ENCODE measurements at regions not wholly inside any gene's neighbourhood (a gene's known extent, or its start where the extent isn't known, plus 50 kb on each side); places are given as distances from the start of the nearest gene placed in this dataset.

DNA sequence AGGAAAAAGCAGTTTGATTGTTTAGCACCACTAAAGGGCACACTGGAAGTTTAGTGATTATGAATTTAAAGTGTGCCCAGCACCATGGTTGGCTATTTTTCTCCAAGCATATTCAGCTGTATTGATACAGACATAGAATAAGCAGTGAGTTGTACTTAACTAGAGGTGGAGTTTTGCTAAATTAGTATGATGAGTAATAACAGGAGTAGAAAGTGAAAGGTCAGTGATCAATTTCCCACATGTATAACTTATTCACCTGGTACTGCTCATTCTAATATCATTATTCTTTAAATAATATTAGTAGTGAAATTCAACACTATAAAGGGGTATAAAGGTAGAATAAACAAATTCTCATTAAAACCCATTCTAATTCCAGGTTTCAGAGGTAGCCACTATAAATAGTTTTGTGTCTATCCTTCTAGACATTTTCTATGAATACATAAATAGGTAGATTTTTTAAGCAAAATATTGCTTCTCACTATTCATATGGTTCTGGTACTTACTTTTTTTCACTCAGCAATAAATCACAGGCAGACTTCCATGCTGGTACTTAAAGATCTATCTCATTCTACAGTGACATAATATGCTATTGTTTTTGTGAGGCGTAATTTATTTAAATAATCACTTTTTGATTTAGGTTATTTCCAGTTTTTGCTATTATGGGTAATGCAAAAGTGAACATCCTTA is 732.9 kb downstream of the VGLL3 start:
- DNase-seq, result no peak

DNA sequence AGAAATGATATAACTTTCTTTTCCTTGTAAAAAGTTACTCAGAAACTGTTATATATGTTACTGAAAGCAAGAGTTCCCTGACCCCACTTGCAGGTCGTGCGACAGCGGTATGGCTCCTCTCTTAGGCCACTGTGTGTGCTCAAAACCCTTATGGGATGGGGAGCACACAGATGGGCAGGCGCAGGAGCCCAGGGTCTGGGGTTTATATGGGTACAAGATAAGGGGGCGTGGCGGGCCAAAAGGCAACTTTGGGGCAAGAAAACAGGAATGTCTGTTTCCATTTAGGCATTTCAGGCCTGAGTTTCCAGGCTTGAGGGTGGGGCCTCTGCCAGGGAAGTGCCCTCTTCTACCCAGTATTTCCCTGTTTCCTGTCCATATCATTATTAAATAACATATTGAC is 736.5 kb downstream of the VGLL3 start:
- DNase-seq, result no peak

DNA sequence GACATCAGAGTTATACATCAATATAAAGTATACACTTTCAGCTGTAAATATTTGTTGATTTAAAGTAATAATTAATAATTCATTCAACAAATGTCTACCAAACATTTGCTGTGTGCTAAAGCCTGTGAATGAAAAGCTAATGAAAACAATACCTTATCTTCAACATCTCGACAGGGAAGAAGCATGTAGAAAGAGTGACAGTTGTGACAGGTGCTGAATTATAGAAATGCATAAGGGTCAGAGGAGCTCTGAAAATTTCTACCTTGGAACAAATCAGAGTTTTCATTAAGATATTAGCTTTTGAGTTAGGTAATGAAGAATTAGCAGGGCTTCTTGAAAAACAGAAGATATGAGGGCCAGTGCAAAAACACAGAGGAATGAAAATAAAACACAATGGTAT is 739.2 kb downstream of the VGLL3 start:
- no peak for DNase-seq

DNA sequence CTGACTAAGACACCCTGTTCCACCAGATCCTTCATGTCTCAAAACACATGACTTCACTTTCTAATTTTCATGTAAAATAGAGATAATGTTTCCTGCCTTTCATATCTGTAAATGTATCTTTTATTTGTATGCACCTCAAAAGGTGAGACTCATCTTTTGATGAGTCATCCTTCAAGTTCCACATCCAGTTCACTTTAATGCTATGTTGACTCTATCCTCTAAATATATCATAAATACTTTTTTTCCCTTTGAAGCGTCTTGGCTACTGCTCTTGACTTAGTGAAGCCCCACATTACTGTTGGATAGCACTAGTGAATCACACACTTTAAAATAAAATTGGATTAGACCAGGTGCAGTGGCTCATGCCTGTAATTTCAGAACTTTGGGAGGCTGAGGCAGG is 741.1 kb downstream of the VGLL3 start:
- no peak for DNase-seq

- no peak for DNase-seq
Measured at GRCh38 chr3:86245360-86245759, 745.6 kb downstream of the VGLL3 start.

- no peak for DNase-seq
Measured at GRCh38 chr3:86244905-86245304, 746.0 kb downstream of the VGLL3 start.

DNA sequence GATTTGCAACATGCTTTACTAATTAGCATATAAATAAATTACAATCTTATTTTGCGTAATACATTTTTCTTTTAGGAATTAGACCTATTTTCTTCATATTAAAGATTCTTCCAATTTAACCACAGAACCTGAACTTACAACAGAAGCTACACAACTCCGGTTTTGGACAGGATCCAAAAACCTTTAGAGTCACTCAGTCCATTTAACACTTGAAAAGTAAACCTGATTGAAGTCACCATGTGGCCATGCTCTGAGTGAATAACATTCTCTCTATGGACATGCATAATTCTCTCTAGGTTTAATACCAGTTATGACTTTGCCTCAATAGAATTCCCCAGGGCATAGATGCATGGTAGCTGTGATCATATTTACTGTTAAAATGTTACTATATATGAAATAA is 751.0 kb downstream of the VGLL3 start:
- no peak for DNase-seq

DNA sequence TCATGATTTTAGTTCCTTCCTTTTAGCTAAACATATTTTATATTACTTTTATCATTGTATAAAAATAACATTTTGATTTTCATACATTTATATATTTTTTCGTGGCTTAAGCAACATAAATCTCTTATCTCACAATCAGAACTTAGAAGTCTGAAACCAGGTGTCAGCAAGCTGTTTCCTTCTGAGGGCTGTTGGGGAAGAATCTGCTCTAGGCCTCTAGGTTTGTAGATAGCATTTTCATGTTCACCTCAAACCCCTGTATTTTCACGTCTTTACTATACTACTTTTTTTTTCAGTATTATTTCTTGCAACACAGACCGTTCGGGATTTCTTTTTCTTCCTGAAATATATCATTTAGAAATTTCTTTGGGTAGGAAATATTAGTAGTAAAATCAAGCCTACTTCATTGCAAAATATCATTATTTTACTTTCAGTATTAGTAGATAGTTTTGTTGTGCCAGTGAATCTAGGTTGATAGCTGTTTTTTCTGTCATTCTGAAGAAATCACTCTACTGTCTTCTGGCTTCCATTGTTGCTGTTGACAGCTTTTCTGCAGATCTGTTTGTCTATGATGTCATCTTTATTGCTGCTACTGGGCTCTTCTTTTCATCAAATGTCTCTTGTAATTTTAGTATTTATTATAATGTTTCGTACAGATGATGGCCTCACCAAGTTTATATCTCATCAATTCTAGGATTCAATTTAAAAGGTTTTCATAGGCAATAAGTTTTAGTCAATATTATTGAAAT is 756.3 kb downstream of the VGLL3 start:
- DNase-seq, result no peak

DNA sequence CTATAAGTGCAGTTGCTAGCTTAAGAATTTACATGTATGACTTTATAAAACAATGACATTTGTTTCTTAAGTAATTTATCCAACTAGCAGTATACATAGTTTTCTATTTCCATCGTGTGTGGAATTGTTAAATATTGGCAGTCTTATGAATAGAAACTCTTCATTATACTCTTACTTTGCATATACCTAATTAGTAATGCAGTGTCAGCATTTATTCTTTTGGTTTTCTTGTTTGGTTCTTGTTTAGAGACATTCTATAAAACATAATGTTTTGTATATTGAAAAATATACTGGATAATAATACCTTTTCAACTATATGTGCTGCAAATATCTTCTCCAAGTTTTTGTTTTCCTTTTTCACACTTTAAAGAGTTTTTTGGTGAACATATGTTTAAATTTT is 760.2 kb downstream of the VGLL3 start:
- DNase-seq, result no peak

DNA sequence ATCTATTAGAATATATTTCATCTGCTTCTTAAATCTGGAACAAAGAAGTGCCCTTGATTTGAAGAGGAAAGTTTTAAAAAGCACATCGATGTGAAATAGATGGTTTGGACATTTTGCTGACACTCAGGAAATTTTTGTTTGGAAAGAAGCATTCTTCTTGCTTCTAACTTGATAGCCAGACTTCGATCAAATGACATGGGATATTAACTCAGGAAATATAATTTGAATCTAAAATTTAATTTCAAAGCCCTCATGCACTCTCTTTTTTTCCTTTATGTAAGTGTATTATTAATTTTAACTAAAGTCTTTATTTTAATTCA is 761.2 kb downstream of the VGLL3 start:
- DNase-seq, result no peak

GRCh38 chr3:86229086-86229774 is 761.7 kb downstream of the VGLL3 start:
- no peak for DNase-seq

GRCh38 chr3:86228101-86228500 is 762.8 kb downstream of the VGLL3 start:
- DNase-seq, result no peak

- no peak for DNase-seq
Measured at GRCh38 chr3:86225461-86225860, 765.5 kb downstream of the VGLL3 start.

- no peak for DNase-seq
Measured at GRCh38 chr3:86221601-86222000, 769.3 kb downstream of the VGLL3 start.

DNA sequence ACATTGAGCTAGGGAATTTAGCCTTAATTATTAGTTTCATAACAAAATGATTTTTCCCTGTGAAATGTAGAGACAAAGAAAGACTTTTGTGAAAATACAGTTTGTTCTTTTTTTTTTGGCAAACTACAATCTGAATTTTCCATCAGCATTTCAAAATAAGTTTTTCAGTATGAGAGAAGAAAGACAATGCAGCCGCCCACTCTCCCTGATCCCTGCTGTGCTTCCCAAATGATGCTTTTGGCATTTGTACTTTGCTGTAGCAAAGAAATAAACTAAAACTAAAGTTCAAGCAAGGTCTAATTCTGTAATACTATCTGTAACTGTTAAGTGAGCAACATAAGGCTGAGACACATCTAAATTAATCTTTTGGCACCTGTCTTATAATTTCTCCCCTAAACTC is 782.2 kb downstream of the VGLL3 start:
- no peak for DNase-seq

GRCh38 chr3:86182606-86183005 is 808.3 kb downstream of the VGLL3 start:
- no peak for DNase-seq

GRCh38 chr3:86180696-86181095 is 810.3 kb downstream of the VGLL3 start:
- no peak for DNase-seq

GRCh38 chr3:86178095-86178494 is 812.9 kb downstream of the VGLL3 start:
- no peak for DNase-seq

DNA sequence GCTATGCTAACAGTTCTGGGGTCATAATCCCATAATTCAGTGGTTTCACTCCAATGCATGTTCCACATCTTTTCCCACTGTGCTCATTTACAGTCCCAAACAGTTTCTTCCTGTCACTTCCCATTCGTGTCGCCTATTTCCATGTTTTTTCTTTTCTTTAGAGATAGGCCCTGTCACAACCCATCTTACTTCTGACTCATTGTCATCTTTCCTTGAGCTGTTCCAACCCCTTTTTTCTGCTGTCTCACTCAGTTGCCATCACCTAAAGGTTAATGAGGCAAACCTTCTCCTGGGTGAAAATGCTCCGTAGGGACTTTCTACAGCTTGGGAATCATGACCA is 814.5 kb downstream of the VGLL3 start:
- DNase-seq, result no peak

DNA sequence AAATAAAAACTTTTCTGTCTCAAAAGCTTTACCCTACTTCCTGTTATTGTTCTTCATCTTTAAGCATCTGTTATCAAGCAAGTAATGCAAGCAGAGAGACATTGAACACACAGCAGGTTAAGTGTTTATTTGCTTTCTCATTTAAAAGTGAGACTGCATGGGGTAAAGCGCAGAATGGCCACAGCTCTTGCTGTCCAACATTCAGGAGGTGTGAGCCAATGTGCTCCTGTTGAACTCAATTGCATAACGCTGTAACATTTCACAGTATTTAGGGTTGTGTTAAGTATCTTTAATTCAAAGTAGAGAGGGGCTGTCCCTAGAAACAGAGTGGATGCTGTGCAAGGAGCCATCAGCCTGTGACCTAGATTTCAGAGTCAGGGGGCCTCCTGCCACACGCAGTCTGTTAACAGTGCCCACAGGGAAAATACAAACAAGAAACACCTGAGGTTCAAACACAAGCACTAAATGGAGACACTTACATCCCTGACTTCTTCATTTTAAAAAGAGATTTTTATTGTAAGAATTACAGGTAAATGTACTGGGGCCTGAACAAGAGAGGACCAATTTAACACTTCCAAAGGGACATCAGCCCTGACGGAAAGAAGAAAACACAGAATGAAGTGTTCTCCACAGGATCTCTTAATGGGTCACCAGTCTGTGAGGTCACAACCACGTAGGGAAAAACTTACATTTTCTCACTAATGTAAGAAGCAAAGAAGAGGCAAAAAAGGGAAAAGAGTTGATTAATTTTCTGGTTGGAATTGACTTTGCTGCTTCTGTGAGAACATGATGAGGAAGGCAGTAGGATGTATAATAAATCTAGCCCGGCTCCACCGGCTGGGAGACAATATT is 815.1 kb downstream of the VGLL3 start:
- no peak for DNase-seq

DNA sequence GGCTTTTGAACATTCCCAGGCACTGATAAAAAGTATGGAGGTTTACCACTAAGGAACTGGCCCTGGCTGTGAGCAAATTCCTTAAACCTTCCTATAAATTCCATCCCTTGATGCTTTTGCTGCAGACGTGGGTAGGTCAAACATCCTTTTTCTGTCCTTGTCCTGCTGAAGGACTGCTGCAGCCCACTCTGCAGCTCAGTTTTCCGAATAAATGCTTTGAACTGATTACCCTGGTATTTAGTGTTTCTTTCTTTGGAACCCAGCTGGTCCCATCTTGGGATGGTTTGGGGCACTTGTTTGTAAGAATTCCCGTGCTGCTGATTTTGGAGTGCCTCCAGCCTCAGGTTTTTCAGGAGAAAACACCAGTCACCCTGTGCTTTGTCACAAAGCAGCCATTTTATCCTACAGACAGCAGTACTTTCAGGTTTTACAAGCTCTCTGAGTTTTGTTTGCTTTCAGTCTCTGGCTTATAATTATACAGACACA is 815.9 kb downstream of the VGLL3 start:
- DNase-seq, result no peak

DNA sequence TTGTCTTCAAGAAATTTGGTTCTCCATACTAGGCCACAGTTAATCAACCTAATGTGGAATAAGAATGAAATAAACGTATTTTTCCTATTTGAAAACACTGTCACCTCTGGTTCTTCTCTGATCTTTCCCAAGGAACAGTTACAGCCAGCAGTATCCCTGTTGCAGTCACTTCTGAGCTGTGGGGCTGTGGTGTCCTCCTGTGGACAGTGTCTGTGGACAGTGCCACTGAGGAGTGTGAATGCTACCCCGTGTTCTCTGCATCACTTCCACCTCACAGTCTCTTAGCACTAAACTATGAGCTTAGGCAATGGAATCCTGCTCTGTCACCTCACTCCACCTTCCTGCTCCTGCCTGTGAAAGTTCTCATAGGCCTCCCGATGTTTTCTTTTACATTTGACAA is 817.5 kb downstream of the VGLL3 start:
- DNase-seq, result no peak

GRCh38 chr3:86168512-86168911 is 822.4 kb downstream of the VGLL3 start:
- no peak for DNase-seq
